NCI-H345 (cell line): ENCODE measurements at regions not wholly inside any gene's neighbourhood (a gene's known extent, or its start where the extent isn't known, plus 50 kb on each side); places are given as distances from the start of the nearest gene placed in this dataset.
"Not testable (repeated sequence)": the region's sequence is repeated elsewhere in the genome, so short reads cannot be mapped to it uniquely, and the experiment has no call there.

Source experiments
- DNase-seq: peaks from one replicate; lab custom pipeline; 2025; lab: John Stamatoyannopoulos, UW

- DNase-seq, result no peak
Measured at GRCh38 chr9:119758990-119759389, 389.8 kb upstream of the BRINP1 start.

GRCh38 chr9:119758241-119758640, 389.0 kb upstream of the BRINP1 start:
- DNase-seq, result peak; percentile 50

- DNase-seq, result no peak
Measured at GRCh38 chr9:119739476-119739875, 370.2 kb upstream of the BRINP1 start.

- peak; percentile 85 for DNase-seq
Measured at GRCh38 chr9:119736491-119737454, 367.5 kb upstream of the BRINP1 start.

GRCh38 chr9:119727988-119728387, 358.8 kb upstream of the BRINP1 start:
- no peak for DNase-seq

GRCh38 chr9:119726035-119726434, 356.8 kb upstream of the BRINP1 start:
- no peak for DNase-seq

- DNase-seq, result no peak
Measured at GRCh38 chr9:119722384-119722783, 353.1 kb upstream of the BRINP1 start.

GRCh38 chr9:119712325-119712724, 343.1 kb upstream of the BRINP1 start:
- DNase-seq, result no peak

- no peak for DNase-seq
Measured at GRCh38 chr9:119709431-119709830, 340.2 kb upstream of the BRINP1 start.

- no peak for DNase-seq
Measured at GRCh38 chr9:119707228-119707845, 338.1 kb upstream of the BRINP1 start.

GRCh38 chr9:119701651-119702050, 332.4 kb upstream of the BRINP1 start:
- DNase-seq, result no peak

- DNase-seq, result no peak
Measured at GRCh38 chr9:119698535-119698934, 329.3 kb upstream of the BRINP1 start.

- DNase-seq, result no peak
Measured at GRCh38 chr9:119697996-119698395, 328.8 kb upstream of the BRINP1 start.

- no peak for DNase-seq
Measured at GRCh38 chr9:119689879-119690278, 320.6 kb upstream of the BRINP1 start.

- DNase-seq, result no peak
Measured at GRCh38 chr9:119688547-119688946, 319.3 kb upstream of the BRINP1 start.

- no peak for DNase-seq
Measured at GRCh38 chr9:119677811-119678505, 308.7 kb upstream of the BRINP1 start.

- peak; percentile 93 for DNase-seq
Measured at GRCh38 chr9:119675951-119676350, 306.7 kb upstream of the BRINP1 start.

GRCh38 chr9:119672763-119673162, 303.5 kb upstream of the BRINP1 start:
- not testable (repeated sequence) for DNase-seq

GRCh38 chr9:119667916-119668315, 298.7 kb upstream of the BRINP1 start:
- no peak for DNase-seq

- DNase-seq, result no peak
Measured at GRCh38 chr9:119667163-119667562, 297.9 kb upstream of the BRINP1 start.

- no peak for DNase-seq
Measured at GRCh38 chr9:119662329-119662728, 293.1 kb upstream of the BRINP1 start.

- no peak for DNase-seq
Measured at GRCh38 chr9:119652931-119653330, 283.7 kb upstream of the BRINP1 start.

GRCh38 chr9:119649205-119649604, 280.0 kb upstream of the BRINP1 start:
- no peak for DNase-seq
